Activated CD8-positive, alpha-beta T cell treated with anti-CD3 and anti-CD28 coated beads for 36 hours (primary cell): ENCODE measurements at regions not wholly inside any gene's neighbourhood (a gene's known extent, or its start where the extent isn't known, plus 50 kb on each side); places are given as distances from the start of the nearest gene placed in this dataset.

Experiments used
- ATAC-seq: fragments of 200-7000 bp; cut with Tn5 transposase; one replicate; pipeline ENCODE4 v1.10.0; 2021; ENCODE audit warnings: mild to moderate bottlenecking, moderate library complexity
- CTCF ChIA-PET: fragments of 350-600 bp; sonication (Branson Sonifier 250); formaldehyde crosslinking; loops from one replicate; lab custom pipeline; 2021; ENCODE audit warnings: antibody characterized with exemption; lab: Charles Lee
- POLR2A ChIA-PET: fragments of 350-600 bp; sonication (Branson Sonifier 250); formaldehyde crosslinking; loops from one replicate; lab custom pipeline; 2021; ENCODE audit warnings: antibody characterized with exemption; lab: Charles Lee
- DNase-seq: peaks from one replicate; pipeline ENCODE4 v3.0.0-alpha.2; 2020
- H3K27ac Mint-ChIP-seq: one replicate; pipeline ENCODE4 v1.8.0; 2021; ENCODE audit warnings: mild to moderate bottlenecking, mixed read lengths
- H3K27me3 Mint-ChIP-seq: one replicate; pipeline ENCODE4 v1.8.0; 2021; ENCODE audit warnings: mixed read lengths
- H3K36me3 Mint-ChIP-seq: one replicate; pipeline ENCODE4 v1.8.0; 2021; ENCODE audit warnings: low read depth, mixed read lengths
- H3K4me1 Mint-ChIP-seq: one replicate; pipeline ENCODE4 v1.8.0; 2021; ENCODE audit warnings: low read depth, mixed read lengths
- H3K4me3 Mint-ChIP-seq: one replicate; pipeline ENCODE4 v1.8.0; 2021; ENCODE audit warnings: mild to moderate bottlenecking, moderate library complexity, mixed read lengths
- H3K9me3 Mint-ChIP-seq: one replicate; pipeline ENCODE4 v1.8.0; 2021; ENCODE audit warnings: mixed read lengths
- CTCF ChIP-seq: fragments of 200-600 bp; IDR thresholded peaks from one replicate; pipeline ENCODE4 v1.8.0; 2022; ENCODE audit warnings: antibody characterized with exemption, mild to moderate bottlenecking
- intact Hi-C: fragments of 100-400 bp; cut with micrococcal nuclease; formaldehyde crosslinking; loops from one replicate; pipeline ENCODE4 v1.10.0; 2022

- Mint-ChIP-seq H3K27me3 (peaks cover 38% of the 10 kb centered on the region), H3K4me1 (peaks cover 2% of the 10 kb centered on the region), H3K27ac (no peak overlapping the region), H3K9me3 (no peaks in the 10 kb centered on the region), H3K36me3 (no peaks in the 10 kb centered on the region), H3K4me3 (no peak overlapping the region)
- no peak for TF ChIP-seq CTCF
- ATAC-seq (no peak), DNase-seq (no peak)
- POLR2A ChIA-PET: interaction anchor here (0.9 kb wide), 1 partner anchor 25 kb away, joined by 3 read pairs; no protein-coding TSS in a partner anchor
- CTCF ChIA-PET: no interaction called here
- intact Hi-C loops: no loop called here
Measured at GRCh38 chr14:103220982-103221641, 97.9 kb downstream of the TNFAIP2 start.

GRCh38 chr14:103221781-103222358 lies 98.6 kb downstream of the TNFAIP2 start:
- ChIA-PET POLR2A (no interaction called here), CTCF (no interaction called here)
- Mint-ChIP-seq H3K9me3 (no peaks in the 10 kb centered on the region), H3K27me3 (peaks cover 36% of the 10 kb centered on the region), H3K4me1 (peaks cover 2% of the 10 kb centered on the region), H3K36me3 (no peaks in the 10 kb centered on the region), H3K27ac (no peak overlapping the region), H3K4me3 (no peak overlapping the region)
- intact Hi-C loops: no loop called here
- DNase-seq (no peak), ATAC-seq (no peak)
- TF ChIP-seq CTCF: no peak

GRCh38 chr14:103223818-103224352 lies 100.6 kb downstream of the TNFAIP2 start:
- no peak for ATAC-seq
- ChIA-PET POLR2A (no interaction called here), CTCF (interaction anchor here (1.1 kb wide), 1 partner anchor 14 kb away, joined by 3 read pairs; no protein-coding TSS in a partner anchor)
- peaks cover 2% of the 10 kb centered on the region for H3K4me1 Mint-ChIP-seq
- no peak for DNase-seq
- H3K27ac Mint-ChIP-seq: no peak overlapping the region
- H3K36me3 Mint-ChIP-seq: no peaks in the 10 kb centered on the region
- H3K27me3 Mint-ChIP-seq: peaks cover 36% of the 10 kb centered on the region
- H3K4me3 Mint-ChIP-seq: no peak overlapping the region
- intact Hi-C loops: no loop called here
- no peaks in the 10 kb centered on the region for H3K9me3 Mint-ChIP-seq
- TF ChIP-seq CTCF: no peak

- H3K9me3 Mint-ChIP-seq: no peaks in the 10 kb centered on the region
- peaks cover 25% of the 10 kb centered on the region for H3K27me3 Mint-ChIP-seq
- DNase-seq: no peak
- CTCF ChIA-PET: no interaction called here
- no peaks in the 10 kb centered on the region for H3K36me3 Mint-ChIP-seq
- TF ChIP-seq CTCF: no peak
- POLR2A ChIA-PET: no interaction called here
- no peak overlapping the region for H3K4me3 Mint-ChIP-seq
- H3K4me1 Mint-ChIP-seq: no peaks in the 10 kb centered on the region
- intact Hi-C loops: no loop called here
- no peak for ATAC-seq
- H3K27ac Mint-ChIP-seq: no peak overlapping the region
Measured at GRCh38 chr14:103225062-103225461, 101.8 kb downstream of the TNFAIP2 start.

GRCh38 chr14:103225476-103225875 lies 102.2 kb downstream of the TNFAIP2 start:
- ATAC-seq: no peak
- no peak for TF ChIP-seq CTCF
- Mint-ChIP-seq H3K27ac (no peak overlapping the region), H3K4me1 (no peaks in the 10 kb centered on the region), H3K36me3 (no peaks in the 10 kb centered on the region), H3K9me3 (no peaks in the 10 kb centered on the region), H3K27me3 (peaks cover 27% of the 10 kb centered on the region), H3K4me3 (no peak overlapping the region)
- POLR2A ChIA-PET: no interaction called here
- no peak for DNase-seq
- CTCF ChIA-PET: interaction anchor here (0.7 kb wide), 1 partner anchor 152 kb away, joined by 3 read pairs; no protein-coding TSS in a partner anchor
- intact Hi-C loops: no loop called here
